ENCODE measurements at regions not wholly inside any gene's neighbourhood (a gene's known extent, or its start where the extent isn't known, plus 50 kb on each side); places are given as distances from the start of the nearest gene placed in this dataset.

- no peak overlapping the region for H4K5ac ChIP-seq (ENCODE audit: insufficient read length, low read depth, low read length)
- Mint-ChIP-seq H3K4me3 (no peak overlapping the region), H3K9me3 (peaks cover 6 to 12% of the 10 kb centered on the region in 2 experiments; a peak in 3 of 5 replicates), H3K4me1 (no peaks in the 10 kb centered on the region), H3K27ac (no peak overlapping the region), H3K27me3 (ENCODE audit: low read depth) (no peaks in the 10 kb centered on the region; the same call in 1 of the 2 replicates), H3K36me3 (ENCODE audit: insufficient read depth in 1 of 3, low read depth in 3 of 3) (peaks cover 0 to 2% (median 0%) of the 10 kb centered on the region in 3 experiments; a peak in 1 of 7 replicates)
- no peak overlapping the region for H3T11ph ChIP-seq (ENCODE audit: low read length)
- H3K79me2 ChIP-seq (ENCODE audit: insufficient read depth, low read length), result no peaks in the 10 kb centered on the region
- H3K4me1 ChIP-seq (ENCODE audit: insufficient read depth, low read length), result no peaks in the 10 kb centered on the region; the same call in 1 of the 2 replicates
- no peak for DNase-seq
- H2BK120ac ChIP-seq (ENCODE audit: low read depth, low read length, poor library complexity, severe bottlenecking), result no peak overlapping the region
- H2BK20ac ChIP-seq (ENCODE audit: low read depth, low read length, poor library complexity, severe bottlenecking), result no peak overlapping the region
- H4K91ac ChIP-seq (ENCODE audit: insufficient read length, low read depth, low read length), result no peak overlapping the region
- no peak for TF ChIP-seq CTCF (conservative IDR thresholded peaks at IDR 0.05)
- H3K9ac ChIP-seq (ENCODE audit: extremely low read depth, insufficient read length, low read length), result no peak overlapping the region
- no peaks in the 10 kb centered on the region for H4K20me1 ChIP-seq (ENCODE audit: control insufficient read depth, insufficient read depth, insufficient read length)
- H3K4ac ChIP-seq (ENCODE audit: low read depth, low read length), result no peak overlapping the region
- H3K18ac ChIP-seq (ENCODE audit: insufficient read length, low read depth, low read length), result no peak overlapping the region
- H2AFZ ChIP-seq (ENCODE audit: low read length), result no peak overlapping the region
- no peak overlapping the region for H3K23ac ChIP-seq (ENCODE audit: insufficient read length, low read depth, low read length)
- no peaks in the 10 kb centered on the region for H3K27me3 ChIP-seq (ENCODE audit: insufficient read depth, low read length)
- H2BK15ac ChIP-seq (ENCODE audit: low read depth, low read length), result no peak overlapping the region
- H3K14ac ChIP-seq (ENCODE audit: insufficient read depth, low read length), result no peak overlapping the region
- H3K56ac ChIP-seq (ENCODE audit: insufficient read length, low read depth, low read length), result no peak overlapping the region
- H2BK5ac ChIP-seq (ENCODE audit: insufficient read length, low read length), result no peak overlapping the region
- H3K9me3 ChIP-seq (ENCODE audit: control insufficient read depth, low read depth, low read length), result no peaks in the 10 kb centered on the region
- no CpG with 5 or more reads among the region's 2 CpGs for WGBS (ENCODE audit: extremely low coverage, insufficient read length, low lambda C conversion rate)
- H2AK5ac ChIP-seq (ENCODE audit: insufficient read length, low read length), result no peak overlapping the region
- no peak overlapping the region for H4K8ac ChIP-seq (replicated peaks; ENCODE audit: insufficient read length, low read depth, low read length)
- H3K27ac ChIP-seq (ENCODE audit: insufficient read length, low read depth, low read length), result no peak overlapping the region
- no peak overlapping the region for H3K4me2 ChIP-seq (ENCODE audit: insufficient read depth, insufficient read length, low read length)
- no peaks in the 10 kb centered on the region for H3K23me2 ChIP-seq (ENCODE audit: insufficient read length, low read depth, low read length, poor library complexity, severe bottlenecking)
- H3K79me1 ChIP-seq (ENCODE audit: insufficient read depth, low read depth, low read length, poor library complexity, severe bottlenecking), result no peaks in the 10 kb centered on the region
- no peak overlapping the region for H2BK12ac ChIP-seq (ENCODE audit: insufficient read length, low read depth, low read length)
Measured at GRCh38 chr2:31764169-31764568, 183.4 kb upstream of the SRD5A2 start.

All from H9 (cell line).